GM21367 (cell line): ENCODE measurements at regions not wholly inside any gene's neighbourhood (a gene's known extent, or its start where the extent isn't known, plus 50 kb on each side); places are given as distances from the start of the nearest gene placed in this dataset.

Source experiments
- ATAC-seq: cut with Tn5 transposase; IDR thresholded peaks from one replicate; pipeline ENCODE4 v1.9.1; 2021; ENCODE audit not compliant: unreplicated experiment

- no peak for ATAC-seq
Measured at GRCh38 chr3:66672830-66673229, 172.0 kb upstream of the LRIG1 start.

- ATAC-seq = no peak
Measured at GRCh38 chr3:66673293-66673692, 172.5 kb upstream of the LRIG1 start.

GRCh38 chr3:66675366-66675765 is 174.5 kb upstream of the LRIG1 start:
- ATAC-seq = no peak

- ATAC-seq = no peak
Measured at GRCh38 chr3:66692042-66692765, 191.4 kb upstream of the LRIG1 start.

GRCh38 chr3:66692766-66693150 is 191.9 kb upstream of the LRIG1 start:
- ATAC-seq = no peak

GRCh38 chr3:66693461-66694031 is 192.7 kb upstream of the LRIG1 start:
- ATAC-seq = no peak

- no peak for ATAC-seq
Measured at GRCh38 chr3:66702126-66702525, 201.3 kb upstream of the LRIG1 start.

- no peak for ATAC-seq
Measured at GRCh38 chr3:66703501-66703900, 202.7 kb upstream of the LRIG1 start.

GRCh38 chr3:66705076-66705475 is 204.3 kb upstream of the LRIG1 start:
- no peak for ATAC-seq

GRCh38 chr3:66706890-66707289 is 206.1 kb upstream of the LRIG1 start:
- ATAC-seq = no peak

GRCh38 chr3:66709532-66709931 is 208.7 kb upstream of the LRIG1 start:
- ATAC-seq = no peak

GRCh38 chr3:66712210-66712609 is 211.4 kb upstream of the LRIG1 start:
- no peak for ATAC-seq

- ATAC-seq = no peak
Measured at GRCh38 chr3:66713921-66714320, 213.1 kb upstream of the LRIG1 start.

- ATAC-seq = no peak
Measured at GRCh38 chr3:66715806-66716205, 215.0 kb upstream of the LRIG1 start.

GRCh38 chr3:66717806-66718205 is 217.0 kb upstream of the LRIG1 start:
- no peak for ATAC-seq

GRCh38 chr3:66719796-66720356 is 219.1 kb upstream of the LRIG1 start:
- ATAC-seq = no peak

GRCh38 chr3:66720508-66720907 is 219.7 kb upstream of the LRIG1 start:
- no peak for ATAC-seq

GRCh38 chr3:66722675-66723074 is 221.9 kb upstream of the LRIG1 start:
- no peak for ATAC-seq

- no peak for ATAC-seq
Measured at GRCh38 chr3:66723231-66723630, 222.4 kb upstream of the LRIG1 start.

- ATAC-seq = no peak
Measured at GRCh38 chr3:66729687-66730393, 229.0 kb upstream of the LRIG1 start.

GRCh38 chr3:66738625-66739365 is 238.0 kb upstream of the LRIG1 start:
- ATAC-seq = no peak
